HepG2 (cell line): ENCODE measurements at regions not wholly inside any gene's neighbourhood (a gene's known extent, or its start where the extent isn't known, plus 50 kb on each side); places are given as distances from the start of the nearest gene placed in this dataset.

Experiments used
- ATF7-NPFF ChIP-seq: sonication (generic); formaldehyde crosslinking; IDR thresholded peaks from 2 replicates; pipeline ENCODE4 v1.8.1; 2023; ENCODE audit warnings: mild to moderate bottlenecking, low read depth, missing genetic modification reagents, moderate library complexity
- ATRX ChIP-seq: sonication (generic); formaldehyde crosslinking; IDR thresholded peaks from 2 replicates; pipeline ENCODE4 v1.4.0; 2020; ENCODE audit warnings: missing genetic modification reagents, borderline replicate concordance
- BRCA1 ChIP-seq: sonication (generic); formaldehyde crosslinking; IDR thresholded peaks from 2 replicates; pipeline ENCODE4 v1.4.0; 2020; ENCODE audit warnings: missing genetic modification reagents
- DMAP1 ChIP-seq: IDR thresholded peaks from 2 replicates; pipeline ENCODE4 v1.6.1; 2016
- MYC ChIP-seq: sonication (generic); formaldehyde crosslinking; IDR thresholded peaks from 2 replicates; pipeline ENCODE4 v1.9.0; 2021; ENCODE audit warnings: missing genetic modification reagents, borderline replicate concordance
- PLRG1 ChIP-seq: fragments of 450-650 bp; conservative IDR thresholded peaks from 2 replicates; pipeline ENCODE4 v1.6.1; 2016
- POLR2AphosphoS2 ChIP-seq: IDR thresholded peaks from 2 replicates; pipeline ENCODE4 v1.6.1; 2011; ENCODE audit warnings: low read depth, low read length, improper control_type of control experiment
- POLR2AphosphoS5 ChIP-seq: IDR thresholded peaks from 2 replicates; pipeline ENCODE4 v1.6.1; 2012; ENCODE audit warnings: low read depth, low read length
- SIX1 ChIP-seq: sonication (generic); formaldehyde crosslinking; IDR thresholded peaks from 2 replicates; pipeline ENCODE4 v1.4.0; 2020; ENCODE audit warnings: missing genetic modification reagents, borderline replicate concordance
- ZNF768 ChIP-seq: sonication (generic); formaldehyde crosslinking; IDR thresholded peaks from 2 replicates; pipeline ENCODE4 v1.4.0; 2020; ENCODE audit warnings: missing genetic modification reagents
- ZNF776 ChIP-seq: sonication (generic); formaldehyde crosslinking; IDR thresholded peaks from 2 replicates; pipeline ENCODE4 v1.4.0; 2020; ENCODE audit warnings: mild to moderate bottlenecking, missing genetic modification reagents
- TF ChIP-seq, protein P1 (sequence below): sonication (generic); formaldehyde crosslinking; conservative IDR thresholded peaks from 2 replicates; pipeline ENCODE4 v1.4.0; 2020; ENCODE audit warnings: missing genetic modification reagents
- TF ChIP-seq, protein P2 (sequence below): sonication (generic); formaldehyde crosslinking; IDR thresholded peaks from 2 replicates; pipeline ENCODE4 v1.5.0; 2020; ENCODE audit warnings: mild to moderate bottlenecking, missing genetic modification reagents, moderate library complexity
- TF ChIP-seq, protein P3 (sequence below): sonication (generic); formaldehyde crosslinking; IDR thresholded peaks from 2 replicates; pipeline ENCODE4 v1.8.0; 2022; ENCODE audit warnings: low read depth, missing genetic modification reagents

DNA sequence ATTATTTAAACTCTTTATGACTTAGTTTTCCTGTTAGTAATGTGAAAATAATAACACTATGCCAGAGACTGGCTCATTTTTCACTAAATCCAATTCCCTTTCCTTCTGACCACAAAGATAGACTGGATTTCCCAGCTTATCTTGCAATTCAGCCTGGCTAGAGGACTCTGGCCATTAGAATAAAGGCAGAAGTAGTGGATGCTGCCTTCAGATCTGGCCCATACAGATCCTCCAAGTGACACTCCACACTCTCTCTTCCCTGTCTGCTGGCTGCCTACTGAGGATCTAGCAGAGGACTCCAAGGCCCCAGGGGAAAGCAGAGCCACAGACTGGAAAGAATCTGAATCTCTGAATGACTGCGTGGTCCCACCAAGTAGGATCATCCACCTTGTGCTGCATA lies 188.8 kb upstream of the LMNTD1 start:
- TF ChIP-seq SIX1 = no peak
- TF ChIP-seq ATRX (CRISPR knock-in tag) = no peak
- TF ChIP-seq ATF7-NPFF (CRISPR knock-in tag) = no peak
- no peak for TF ChIP-seq BRCA1 (CRISPR knock-in tag)
- TF ChIP-seq POLR2AphosphoS5 = no peak
- no peak for TF ChIP-seq POLR2AphosphoS2
- TF ChIP-seq MYC (CRISPR knock-in tag) = no peak
- no peak for TF ChIP-seq ZNF768
- TF ChIP-seq PLRG1 = no peak
- TF ChIP-seq DMAP1 (CRISPR knock-in tag) = no peak
- TF ChIP-seq, protein P1, sequence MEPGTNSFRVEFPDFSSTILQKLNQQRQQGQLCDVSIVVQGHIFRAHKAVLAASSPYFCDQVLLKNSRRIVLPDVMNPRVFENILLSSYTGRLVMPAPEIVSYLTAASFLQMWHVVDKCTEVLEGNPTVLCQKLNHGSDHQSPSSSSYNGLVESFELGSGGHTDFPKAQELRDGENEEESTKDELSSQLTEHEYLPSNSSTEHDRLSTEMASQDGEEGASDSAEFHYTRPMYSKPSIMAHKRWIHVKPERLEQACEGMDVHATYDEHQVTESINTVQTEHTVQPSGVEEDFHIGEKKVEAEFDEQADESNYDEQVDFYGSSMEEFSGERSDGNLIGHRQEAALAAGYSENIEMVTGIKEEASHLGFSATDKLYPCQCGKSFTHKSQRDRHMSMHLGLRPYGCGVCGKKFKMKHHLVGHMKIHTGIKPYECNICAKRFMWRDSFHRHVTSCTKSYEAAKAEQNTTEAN (CRISPR knock-in tag) = no peak
- no peak for TF ChIP-seq ZNF776 (CRISPR knock-in tag)
- TF ChIP-seq, protein P2, sequence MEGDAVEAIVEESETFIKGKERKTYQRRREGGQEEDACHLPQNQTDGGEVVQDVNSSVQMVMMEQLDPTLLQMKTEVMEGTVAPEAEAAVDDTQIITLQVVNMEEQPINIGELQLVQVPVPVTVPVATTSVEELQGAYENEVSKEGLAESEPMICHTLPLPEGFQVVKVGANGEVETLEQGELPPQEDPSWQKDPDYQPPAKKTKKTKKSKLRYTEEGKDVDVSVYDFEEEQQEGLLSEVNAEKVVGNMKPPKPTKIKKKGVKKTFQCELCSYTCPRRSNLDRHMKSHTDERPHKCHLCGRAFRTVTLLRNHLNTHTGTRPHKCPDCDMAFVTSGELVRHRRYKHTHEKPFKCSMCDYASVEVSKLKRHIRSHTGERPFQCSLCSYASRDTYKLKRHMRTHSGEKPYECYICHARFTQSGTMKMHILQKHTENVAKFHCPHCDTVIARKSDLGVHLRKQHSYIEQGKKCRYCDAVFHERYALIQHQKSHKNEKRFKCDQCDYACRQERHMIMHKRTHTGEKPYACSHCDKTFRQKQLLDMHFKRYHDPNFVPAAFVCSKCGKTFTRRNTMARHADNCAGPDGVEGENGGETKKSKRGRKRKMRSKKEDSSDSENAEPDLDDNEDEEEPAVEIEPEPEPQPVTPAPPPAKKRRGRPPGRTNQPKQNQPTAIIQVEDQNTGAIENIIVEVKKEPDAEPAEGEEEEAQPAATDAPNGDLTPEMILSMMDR (CRISPR knock-in tag) = no peak
- TF ChIP-seq, protein P3, sequence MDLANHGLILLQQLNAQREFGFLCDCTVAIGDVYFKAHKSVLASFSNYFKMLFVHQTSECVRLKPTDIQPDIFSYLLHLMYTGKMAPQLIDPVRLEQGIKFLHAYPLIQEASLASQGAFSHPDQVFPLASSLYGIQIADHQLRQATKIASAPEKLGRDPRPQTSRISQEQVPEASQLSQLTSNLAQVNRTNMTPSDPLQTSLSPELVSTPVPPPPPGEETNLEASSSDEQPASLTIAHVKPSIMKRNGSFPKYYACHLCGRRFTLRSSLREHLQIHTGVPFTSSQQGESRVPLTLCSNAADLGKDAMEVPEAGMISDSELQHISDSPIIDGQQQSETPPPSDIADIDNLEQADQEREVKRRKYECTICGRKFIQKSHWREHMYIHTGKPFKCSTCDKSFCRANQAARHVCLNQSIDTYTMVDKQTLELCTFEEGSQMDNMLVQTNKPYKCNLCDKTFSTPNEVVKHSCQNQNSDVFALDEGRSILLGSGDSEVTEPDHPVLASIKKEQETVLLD (CRISPR knock-in tag) = no peak
